Left ventricle myocardium inferior (tissue), 1 donor: ENCODE measurements at regions not wholly inside any gene's neighbourhood (a gene's known extent, or its start where the extent isn't known, plus 50 kb on each side); places are given as distances from the start of the nearest gene placed in this dataset.

Experiments used
- DNase-seq: peaks from one replicate; pipeline ENCODE4 v3.0.0-alpha.2; 2020
- H3K27ac ChIP-seq: fragments of 200-600 bp; replicated peaks from 2 replicates; pipeline ENCODE4 v1.8.0; 2021
- H3K27me3 ChIP-seq: fragments of 200-600 bp; 2 replicates; pipeline ENCODE4 v1.8.0; 2021; ENCODE audit warnings: low read depth
- H3K36me3 ChIP-seq: fragments of 200-600 bp; 2 replicates; pipeline ENCODE4 v1.8.0; 2021
- H3K4me1 ChIP-seq: fragments of 200-600 bp; 2 replicates; pipeline ENCODE4 v1.8.0; 2021
- H3K4me3 ChIP-seq: fragments of 200-600 bp; 2 replicates; pipeline ENCODE4 v1.8.0; 2021; ENCODE audit warnings: mild to moderate bottlenecking, moderate library complexity
- H3K9me3 ChIP-seq: fragments of 200-600 bp; replicated peaks from 2 replicates; pipeline ENCODE4 v1.8.0; 2021
- CTCF ChIP-seq: fragments of 200-600 bp; IDR thresholded peaks from 2 replicates; pipeline ENCODE4 v1.8.0; 2021; ENCODE audit warnings: antibody characterized with exemption, mild to moderate bottlenecking, borderline replicate concordance
- intact Hi-C: fragments of 100-400 bp; cut with micrococcal nuclease; formaldehyde crosslinking; loops from one replicate; pipeline ENCODE4 v1.11.0; 2022
- donor health status: DM: no; HTN: yes; CAD: no; lungs with severe emphysema.

DNA sequence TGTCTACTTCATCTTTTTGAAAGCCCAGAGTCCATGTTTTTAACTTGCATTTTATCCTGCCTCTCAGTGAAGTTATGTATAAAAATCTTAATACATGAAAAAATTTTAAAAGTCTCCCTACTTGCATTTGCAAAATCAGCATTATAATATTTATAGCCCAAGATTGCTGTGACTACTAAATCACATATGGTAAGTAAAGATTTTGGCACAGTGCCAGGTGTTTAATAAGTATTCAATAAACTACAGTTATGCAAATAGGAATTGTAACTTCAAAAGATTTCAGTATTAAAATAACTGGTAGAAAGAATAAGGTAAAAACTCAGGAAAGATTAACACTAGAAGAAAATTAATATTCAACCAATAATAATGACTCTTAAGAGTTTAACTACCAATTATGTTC is 641.7 kb downstream of the LRRIQ3 start:
- DNase-seq, result no peak
- no peaks in the 10 kb centered on the region for H3K4me1 ChIP-seq
- no peak for TF ChIP-seq CTCF
- H3K27ac ChIP-seq, result no peak overlapping the region
- peaks cover 25% of the 10 kb centered on the region for H3K9me3 ChIP-seq
- H3K4me3 ChIP-seq, result no peak overlapping the region
- intact Hi-C loops, result no loop called here
- H3K36me3 ChIP-seq, result no peaks in the 10 kb centered on the region
- H3K27me3 ChIP-seq, result no peaks in the 10 kb centered on the region

GRCh38 chr1:73537400-73537799 is 660.6 kb downstream of the LRRIQ3 start:
- intact Hi-C loops, result no loop called here
- H3K27ac ChIP-seq, result no peak overlapping the region
- H3K27me3 ChIP-seq, result no peaks in the 10 kb centered on the region
- no peaks in the 10 kb centered on the region for H3K4me1 ChIP-seq
- peaks cover 25% of the 10 kb centered on the region for H3K9me3 ChIP-seq
- H3K4me3 ChIP-seq, result no peak overlapping the region
- no peak for DNase-seq
- no peak for TF ChIP-seq CTCF
- no peaks in the 10 kb centered on the region for H3K36me3 ChIP-seq

- no peak for DNase-seq
- Histone ChIP-seq H3K36me3 (no peaks in the 10 kb centered on the region), H3K27ac (no peak overlapping the region), H3K4me3 (no peak overlapping the region), H3K27me3 (no peaks in the 10 kb centered on the region), H3K4me1 (no peaks in the 10 kb centered on the region), H3K9me3 (no peaks in the 10 kb centered on the region)
- no peak for TF ChIP-seq CTCF
- intact Hi-C loops, result no loop called here
Measured at GRCh38 chr1:73517603-73518191, 680.3 kb downstream of the LRRIQ3 start.

GRCh38 chr1:73516451-73516850 is 681.5 kb downstream of the LRRIQ3 start:
- Histone ChIP-seq H3K9me3 (no peaks in the 10 kb centered on the region), H3K27me3 (no peaks in the 10 kb centered on the region), H3K4me3 (no peak overlapping the region), H3K36me3 (no peaks in the 10 kb centered on the region), H3K27ac (no peak overlapping the region), H3K4me1 (no peaks in the 10 kb centered on the region)
- intact Hi-C loops, result no loop called here
- DNase-seq, result no peak
- TF ChIP-seq CTCF, result no peak

GRCh38 chr1:73511038-73511437 is 686.9 kb downstream of the LRRIQ3 start:
- DNase-seq, result no peak
- no peak for TF ChIP-seq CTCF
- Histone ChIP-seq H3K36me3 (no peaks in the 10 kb centered on the region), H3K27ac (no peak overlapping the region), H3K4me1 (no peaks in the 10 kb centered on the region), H3K27me3 (no peaks in the 10 kb centered on the region), H3K9me3 (peaks cover 19% of the 10 kb centered on the region), H3K4me3 (no peak overlapping the region)
- intact Hi-C loops, result no loop called here
